Lung (tissue), 11 donors: ENCODE measurements at regions not wholly inside any gene's neighbourhood (a gene's known extent, or its start where the extent isn't known, plus 50 kb on each side); places are given as distances from the start of the nearest gene placed in this dataset.

Experiments
- ATAC-seq: fragments of 200-7000 bp; cut with Tn5 transposase; one replicate; pipeline ENCODE4 v1.9.1; 2020; ENCODE audit warnings: moderate number of reproducible peaks; ENCODE audit not compliant: insufficient read depth, low FRiP score
- DNase-seq, 3 donors: peaks; one replicate each; pipeline ENCODE4 v3.0.0-alpha.2; 2013 to 2017
- H3K27ac ChIP-seq, 2 donors: one replicate each; pipeline ENCODE4 v1.5.1; 2013; ENCODE audit warnings: mild to moderate bottlenecking in 2 of 2, moderate library complexity in 2 of 2, control low read depth in 1 of 2, inconsistent platforms in 1 of 2, low read depth in 1 of 2, low read length in 1 of 2
- H3K27me3 ChIP-seq, 3 donors: one replicate each; pipeline ENCODE4 v1.5.1; 2013; ENCODE audit warnings: low read length in 2 of 3; ENCODE audit not compliant: control insufficient read depth in 3 of 3, insufficient read depth in 3 of 3
- H3K36me3 ChIP-seq, 4 donors: one replicate each; pipeline ENCODE4 v1.5.1; 2013; ENCODE audit warnings: low read length in 4 of 4, mild to moderate bottlenecking in 1 of 4, moderate library complexity in 1 of 4; ENCODE audit not compliant: control insufficient read depth in 4 of 4, insufficient read depth in 4 of 4
- H3K4me1 ChIP-seq, 5 donors: one replicate each; pipeline ENCODE4 v1.5.1; 2013; ENCODE audit warnings: low read length in 5 of 5, mild to moderate bottlenecking in 2 of 5, moderate library complexity in 1 of 5; ENCODE audit not compliant: control insufficient read depth in 5 of 5, insufficient read depth in 5 of 5
- H3K4me3 ChIP-seq: one replicate; pipeline ENCODE4 v1.5.1; 2013; ENCODE audit warnings: mild to moderate bottlenecking, control low read depth, moderate library complexity
- H3K9ac ChIP-seq, 2 donors: one replicate each; pipeline ENCODE4 v1.5.1; 2013; ENCODE audit warnings: low read length in 2 of 2, control low read depth in 1 of 2; ENCODE audit not compliant: insufficient read depth in 1 of 2
- H3K9me3 ChIP-seq, 4 donors: one replicate each; pipeline ENCODE4 v1.5.1; 2013; ENCODE audit warnings: low read length in 3 of 4, mild to moderate bottlenecking in 1 of 4, moderate library complexity in 1 of 4; ENCODE audit not compliant: control insufficient read depth in 4 of 4, insufficient read depth in 3 of 4
- WGBS, 2 donors: extraction: QIAGEN DNeasy Blood & Tissue Kit; methylation state at CpG; one replicate each; pipeline ENCODE4 v1.1.7; 2013; 5-methylcytosine and 5-hydroxymethylcytosine counted together
- TF ChIP-seq, protein P1 (sequence below): IDR thresholded peaks from 2 replicates; pipeline ENCODE4 v1.5.1; 2012; ENCODE audit warnings: mild to moderate bottlenecking; ENCODE audit errors: control extremely low read depth, extremely low read depth
- donor health status: control.
- donor health status: control.
- donor health status: Bipolar disorder and iron deficiency.
- donor health status: healthy.
- donor health status: DM: yes; HTN: yes; CAD: no.

DNA sequence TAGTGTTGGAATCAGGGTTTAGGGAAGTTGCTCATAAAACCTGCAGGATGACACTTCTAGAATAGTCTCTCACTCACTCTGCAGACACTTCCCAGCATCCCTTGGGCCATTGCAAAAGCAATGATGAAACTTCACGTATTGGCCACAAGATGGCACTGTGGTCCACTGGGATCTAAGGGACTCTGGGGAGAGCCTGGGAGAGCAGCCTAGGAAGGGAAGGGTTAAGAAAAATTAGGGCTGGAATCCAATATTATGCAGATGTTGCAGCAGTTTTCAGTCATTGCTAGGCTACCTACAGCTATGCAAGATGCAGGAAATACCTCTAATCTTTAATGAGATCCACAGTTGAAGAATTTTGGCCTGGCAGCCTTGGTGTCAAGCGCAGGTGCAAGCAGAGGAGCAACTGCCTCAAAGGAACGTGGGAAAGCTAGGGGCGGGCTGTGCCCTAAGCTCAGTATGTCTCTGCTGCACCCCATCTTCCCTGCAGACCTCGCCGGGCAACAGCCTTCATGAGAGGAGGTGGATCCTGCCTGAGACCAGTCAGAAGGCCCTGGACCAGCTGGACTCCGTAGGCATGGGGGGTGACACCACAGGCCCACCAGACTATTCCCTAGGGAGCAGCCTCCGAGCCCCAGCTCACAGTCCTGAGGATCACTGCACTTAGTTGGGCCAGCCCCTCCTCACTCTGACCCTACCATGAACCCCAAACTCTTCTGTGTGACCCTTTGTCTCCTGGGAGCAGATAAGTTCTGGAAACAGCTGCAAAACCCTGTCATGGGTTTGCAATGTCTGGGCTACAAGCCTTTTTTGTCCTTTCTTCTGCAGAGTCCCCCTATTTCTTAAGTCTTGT is 127.9 kb upstream of the PRSS58 start:
- DNase-seq (peak; percentile 41 to 59 (median 55)), ATAC-seq (peak; percentile 62)
- TF ChIP-seq, protein P1, sequence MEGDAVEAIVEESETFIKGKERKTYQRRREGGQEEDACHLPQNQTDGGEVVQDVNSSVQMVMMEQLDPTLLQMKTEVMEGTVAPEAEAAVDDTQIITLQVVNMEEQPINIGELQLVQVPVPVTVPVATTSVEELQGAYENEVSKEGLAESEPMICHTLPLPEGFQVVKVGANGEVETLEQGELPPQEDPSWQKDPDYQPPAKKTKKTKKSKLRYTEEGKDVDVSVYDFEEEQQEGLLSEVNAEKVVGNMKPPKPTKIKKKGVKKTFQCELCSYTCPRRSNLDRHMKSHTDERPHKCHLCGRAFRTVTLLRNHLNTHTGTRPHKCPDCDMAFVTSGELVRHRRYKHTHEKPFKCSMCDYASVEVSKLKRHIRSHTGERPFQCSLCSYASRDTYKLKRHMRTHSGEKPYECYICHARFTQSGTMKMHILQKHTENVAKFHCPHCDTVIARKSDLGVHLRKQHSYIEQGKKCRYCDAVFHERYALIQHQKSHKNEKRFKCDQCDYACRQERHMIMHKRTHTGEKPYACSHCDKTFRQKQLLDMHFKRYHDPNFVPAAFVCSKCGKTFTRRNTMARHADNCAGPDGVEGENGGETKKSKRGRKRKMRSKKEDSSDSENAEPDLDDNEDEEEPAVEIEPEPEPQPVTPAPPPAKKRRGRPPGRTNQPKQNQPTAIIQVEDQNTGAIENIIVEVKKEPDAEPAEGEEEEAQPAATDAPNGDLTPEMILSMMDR, result no peak
- 45 to 58% methylated on average over 8 of the region's 8 CpGs for WGBS, 2 donors
- H3K27me3 ChIP-seq, result no peaks in the 10 kb centered on the region
- H3K4me3 ChIP-seq, result no peak overlapping the region
- H3K4me1 ChIP-seq, result no peaks in the 10 kb centered on the region
- no peak overlapping the region for H3K9ac ChIP-seq
- H3K9me3 ChIP-seq, result peaks cover 0 to 4% (median 0%) of the 10 kb centered on the region in 4 donors
- H3K36me3 ChIP-seq, result no peaks in the 10 kb centered on the region
- H3K27ac ChIP-seq, result no peak overlapping the region

DNA sequence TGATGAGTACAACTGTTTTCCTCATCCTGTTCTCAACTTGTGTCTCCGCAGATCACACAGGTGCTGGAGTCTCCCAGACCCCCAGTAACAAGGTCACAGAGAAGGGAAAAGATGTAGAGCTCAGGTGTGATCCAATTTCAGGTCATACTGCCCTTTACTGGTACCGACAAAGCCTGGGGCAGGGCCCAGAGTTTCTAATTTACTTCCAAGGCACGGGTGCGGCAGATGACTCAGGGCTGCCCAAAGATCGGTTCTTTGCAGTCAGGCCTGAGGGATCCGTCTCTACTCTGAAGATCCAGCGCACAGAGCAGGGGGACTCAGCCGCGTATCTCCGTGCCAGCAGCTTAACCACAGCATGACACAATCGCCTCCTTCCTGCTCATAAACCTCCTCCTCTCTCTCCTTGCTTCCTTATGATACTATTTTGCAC is 126.7 kb upstream of the PRSS58 start:
- Histone ChIP-seq H3K27ac (peak overlapping the region in 1 of 2 donors; percentile 26), H3K4me1 (no peaks in the 10 kb centered on the region), H3K36me3 (no peaks in the 10 kb centered on the region), H3K27me3 (no peaks in the 10 kb centered on the region), H3K4me3 (no peak overlapping the region), H3K9me3 (peaks cover 0 to 4% (median 0%) of the 10 kb centered on the region in 4 donors), H3K9ac (no peak overlapping the region)
- WGBS, 2 donors, result 29 to 54% methylated on average over 11 of the region's 11 CpGs
- DNase-seq (no peak), ATAC-seq (no peak)
- TF ChIP-seq, protein P1, result no peak

DNA sequence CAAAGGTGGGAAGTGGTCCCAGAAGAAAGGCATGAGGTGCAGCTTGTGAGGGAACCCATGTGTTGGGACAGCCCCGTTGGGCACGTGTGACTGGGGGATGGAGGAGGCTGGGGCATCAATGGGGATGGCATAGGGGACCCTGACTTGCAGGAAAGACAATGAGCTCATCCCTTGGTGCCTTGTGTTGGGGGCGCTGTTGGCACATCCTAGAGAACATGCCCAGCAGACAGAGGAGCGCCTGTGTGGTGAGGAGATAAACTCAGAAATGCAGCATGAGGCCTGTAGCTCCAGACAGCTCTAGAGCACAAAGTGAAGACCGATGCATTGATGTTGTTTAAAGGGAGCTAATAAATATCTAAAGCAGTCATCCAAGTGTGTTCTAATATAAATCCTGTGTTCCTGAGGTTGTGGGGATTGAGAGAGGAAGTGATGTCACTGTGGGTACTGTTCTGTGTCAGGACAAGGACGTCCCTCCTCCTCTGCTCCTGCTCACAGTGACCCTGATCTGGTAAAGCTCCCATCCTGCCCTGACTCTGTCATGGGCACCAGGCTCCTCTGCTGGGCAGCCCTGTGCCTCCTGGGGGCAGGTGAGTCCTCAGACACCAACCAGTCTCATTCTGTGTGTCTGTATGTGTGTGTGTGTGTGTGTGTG is 126.1 kb upstream of the PRSS58 start:
- ATAC-seq, result no peak
- no peaks in the 10 kb centered on the region for H3K36me3 ChIP-seq
- TF ChIP-seq, protein P1, result no peak
- no peak overlapping the region for H3K9ac ChIP-seq
- H3K4me3 ChIP-seq, result no peak overlapping the region
- H3K9me3 ChIP-seq, result peaks cover 0 to 4% (median 0%) of the 10 kb centered on the region in 4 donors
- H3K4me1 ChIP-seq, result no peaks in the 10 kb centered on the region
- peak overlapping the region in 1 of 2 donors; percentile 26 for H3K27ac ChIP-seq
- no peak for DNase-seq
- WGBS, 2 donors, result 68 to 71% methylated on average over 6 of the region's 6 CpGs
- H3K27me3 ChIP-seq, result no peaks in the 10 kb centered on the region
